GM21576 (cell line): ENCODE measurements at regions not wholly inside any gene's neighbourhood (a gene's known extent, or its start where the extent isn't known, plus 50 kb on each side); places are given as distances from the start of the nearest gene placed in this dataset.

ENCODE experiments used
- ATAC-seq: cut with Tn5 transposase; IDR thresholded peaks from one replicate; pipeline ENCODE4 v1.9.1; 2021; ENCODE audit warnings: mild to moderate bottlenecking, moderate library complexity; ENCODE audit not compliant: unreplicated experiment

DNA sequence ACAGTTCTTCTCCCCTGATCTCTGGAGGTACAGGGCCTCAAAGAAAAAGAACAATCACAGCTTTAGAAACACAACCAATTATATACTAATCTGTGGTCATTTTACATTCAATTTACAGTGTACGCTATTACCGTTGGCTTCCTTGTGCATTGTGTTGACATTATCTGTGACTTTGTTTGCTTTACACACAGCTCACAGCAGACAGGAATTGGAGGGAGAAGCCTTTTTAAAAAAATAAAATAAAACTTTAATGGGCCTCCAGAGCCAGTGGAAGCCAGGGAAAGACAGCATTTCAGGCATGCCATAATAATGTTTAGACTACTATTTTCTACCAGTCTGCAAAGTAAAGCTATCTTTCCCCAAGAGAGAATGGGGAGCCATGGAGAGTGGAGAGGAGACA lies 179.0 kb upstream of the ADO start:
- no peak for ATAC-seq

DNA sequence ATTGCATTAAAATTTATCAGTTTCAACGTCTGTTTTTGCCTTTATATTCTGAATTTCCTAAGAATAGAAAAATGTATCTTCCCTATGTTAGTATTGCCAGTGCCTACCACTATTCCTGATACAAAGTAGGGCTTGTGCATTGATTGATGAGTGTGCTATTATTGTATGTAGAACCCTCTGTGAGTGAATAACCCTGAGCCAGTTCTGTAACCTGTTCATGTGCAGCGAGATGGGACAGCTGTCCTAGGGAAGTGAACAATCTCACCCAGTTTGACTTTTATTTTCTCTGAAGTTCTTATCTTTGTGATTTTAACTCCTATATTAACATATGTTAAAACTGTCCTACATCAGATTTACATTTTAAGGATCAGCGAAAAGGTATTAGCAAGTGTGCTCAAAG lies 178.4 kb upstream of the ADO start:
- ATAC-seq: no peak

DNA sequence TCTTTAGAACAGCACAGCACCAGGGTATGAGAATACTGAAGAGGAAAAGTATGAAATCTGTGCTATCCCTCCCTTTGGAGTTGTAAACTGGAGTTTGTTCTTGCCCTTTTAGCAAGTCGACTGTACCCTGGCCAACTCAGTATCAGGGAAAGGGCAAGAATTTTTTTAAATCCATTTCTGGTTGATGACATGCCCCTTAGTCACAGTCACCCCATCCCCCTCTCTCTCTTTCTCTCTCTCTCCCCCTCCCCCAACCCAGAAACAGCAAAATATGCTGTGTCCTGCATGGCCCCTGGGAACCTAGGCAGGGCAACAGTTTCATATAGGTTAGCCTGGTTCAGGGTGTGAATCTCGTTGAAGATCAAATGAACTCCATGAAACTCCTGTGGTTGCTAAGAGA lies 177.7 kb upstream of the ADO start:
- no peak for ATAC-seq

DNA sequence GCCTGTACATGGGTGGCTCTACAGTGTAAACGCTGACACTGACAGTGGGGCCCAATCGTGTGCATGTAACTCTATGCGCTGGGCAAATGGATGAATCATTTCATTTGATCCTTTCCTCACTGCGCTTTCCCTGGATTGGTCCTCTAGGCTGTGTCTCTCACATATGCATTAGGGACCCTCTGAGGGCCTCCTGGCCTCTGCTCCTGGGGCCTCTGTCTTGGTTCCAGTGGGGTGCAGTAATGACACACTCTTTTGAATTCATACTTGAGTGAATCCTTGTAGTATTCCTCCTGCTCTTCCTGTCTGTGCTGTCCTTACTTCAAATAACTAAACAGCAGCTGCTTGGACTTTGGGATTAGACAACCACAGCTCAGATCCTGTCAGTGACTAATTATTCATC lies 176.5 kb upstream of the ADO start:
- ATAC-seq: no peak

DNA sequence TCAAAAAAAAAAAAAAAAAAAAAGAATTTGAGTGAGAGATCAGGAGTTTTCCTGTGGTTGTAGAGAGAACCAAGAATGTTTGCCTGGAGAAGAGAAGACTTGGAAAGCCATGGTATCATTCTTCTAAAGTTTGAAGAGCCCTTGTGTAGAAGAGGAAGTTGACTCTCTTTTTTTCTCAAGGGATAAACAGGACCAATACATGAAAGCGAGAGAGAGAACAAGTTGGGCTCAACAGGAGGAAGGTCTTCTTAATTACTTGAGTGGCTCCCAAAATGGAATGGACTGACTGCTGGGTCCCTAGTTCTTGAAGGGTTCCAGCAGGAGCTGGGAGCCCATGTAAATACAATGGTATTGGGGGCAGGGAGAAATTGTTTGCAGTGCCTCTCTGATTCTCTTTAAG lies 173.3 kb upstream of the ADO start:
- ATAC-seq: no peak

DNA sequence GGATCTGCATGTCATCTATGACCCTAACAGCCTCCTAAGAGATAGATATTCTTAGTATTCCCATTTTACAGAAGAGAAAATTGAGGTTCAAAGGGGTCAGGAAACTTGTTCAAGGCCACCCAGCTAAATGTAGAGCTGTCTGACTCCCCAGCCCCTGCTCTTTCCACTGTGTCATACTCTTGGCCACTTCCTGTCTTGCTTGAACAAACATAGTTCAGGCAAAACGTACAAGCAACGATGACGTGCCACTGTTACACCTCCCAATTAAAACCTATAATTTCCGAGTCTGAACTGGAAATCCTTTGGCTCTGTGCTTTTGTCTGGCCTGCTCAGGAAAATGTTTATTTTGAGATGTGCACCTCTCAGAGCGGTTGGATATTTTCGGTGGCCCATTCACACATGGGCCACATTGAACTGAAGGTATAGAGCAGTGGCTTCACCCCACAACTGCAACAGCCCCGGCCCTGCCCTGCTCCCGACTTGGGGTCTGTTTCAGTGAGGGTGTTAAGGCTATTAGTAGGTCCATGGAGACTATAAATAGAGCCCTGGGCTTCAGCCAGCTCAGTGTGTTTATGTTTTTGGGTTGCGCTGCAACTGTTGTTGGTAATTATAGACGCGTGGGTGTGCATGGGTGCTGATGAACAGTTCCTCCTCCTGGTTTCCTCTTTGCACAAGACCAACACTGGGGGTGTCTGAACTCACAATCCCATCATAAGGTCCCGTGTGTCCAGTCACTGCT lies 172.3 kb upstream of the ADO start:
- ATAC-seq: peak; percentile 80

DNA sequence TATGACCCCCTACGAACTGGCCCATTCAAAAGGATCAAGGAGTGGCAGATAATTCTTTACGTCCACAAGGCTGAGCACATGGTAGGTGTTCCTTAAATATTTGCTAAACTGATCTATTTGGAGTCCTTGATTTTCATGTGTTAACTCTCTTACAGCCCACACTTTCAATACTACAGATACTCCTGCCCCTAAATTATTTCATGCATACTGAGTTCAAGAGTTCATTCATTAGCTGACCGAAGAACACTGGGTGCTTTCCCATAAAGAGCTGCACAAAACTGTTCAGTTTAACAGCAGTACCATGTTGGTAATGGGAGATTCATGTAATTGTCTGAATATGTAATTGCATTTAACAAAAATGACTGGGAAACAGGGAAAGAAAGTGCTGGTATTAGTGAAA lies 170.5 kb upstream of the ADO start:
- ATAC-seq: no peak

DNA sequence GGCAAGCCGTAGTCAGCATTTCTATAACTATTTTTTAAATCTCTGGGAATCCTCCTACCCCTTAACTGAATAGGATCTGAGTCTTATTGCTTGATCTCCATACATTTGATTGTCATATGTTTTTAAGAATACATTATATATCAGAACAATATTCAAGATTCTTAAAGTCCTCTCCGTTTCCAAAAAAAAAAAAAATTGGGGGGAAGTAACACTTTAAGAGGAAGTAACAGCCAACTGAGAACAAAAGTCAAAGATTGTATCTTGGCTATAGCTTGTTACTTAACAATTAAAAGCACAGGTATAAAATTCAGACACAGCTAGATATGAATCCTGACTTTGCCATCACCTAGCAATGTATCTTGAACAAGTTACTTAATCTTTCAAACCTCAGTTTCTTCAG lies 169.9 kb upstream of the ADO start:
- ATAC-seq: no peak

DNA sequence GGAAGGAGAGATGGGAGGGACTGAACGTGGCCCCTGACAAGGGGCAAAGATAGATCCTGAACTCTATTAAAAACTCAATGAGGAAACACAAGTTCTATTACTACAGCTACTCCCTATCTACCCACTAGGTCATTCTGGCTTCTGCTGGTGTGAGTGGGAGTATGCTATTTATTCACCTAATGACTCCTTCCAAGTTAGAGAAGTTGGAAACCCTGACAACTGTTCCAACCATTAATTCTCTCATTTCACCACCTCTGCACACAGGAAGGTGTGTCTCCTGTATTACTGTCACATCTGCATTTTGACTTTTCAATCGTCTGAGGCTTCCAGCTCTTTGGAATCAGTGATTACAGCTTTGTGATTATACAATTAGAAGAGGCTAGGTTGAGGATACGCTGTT lies 169.4 kb upstream of the ADO start:
- no peak for ATAC-seq

DNA sequence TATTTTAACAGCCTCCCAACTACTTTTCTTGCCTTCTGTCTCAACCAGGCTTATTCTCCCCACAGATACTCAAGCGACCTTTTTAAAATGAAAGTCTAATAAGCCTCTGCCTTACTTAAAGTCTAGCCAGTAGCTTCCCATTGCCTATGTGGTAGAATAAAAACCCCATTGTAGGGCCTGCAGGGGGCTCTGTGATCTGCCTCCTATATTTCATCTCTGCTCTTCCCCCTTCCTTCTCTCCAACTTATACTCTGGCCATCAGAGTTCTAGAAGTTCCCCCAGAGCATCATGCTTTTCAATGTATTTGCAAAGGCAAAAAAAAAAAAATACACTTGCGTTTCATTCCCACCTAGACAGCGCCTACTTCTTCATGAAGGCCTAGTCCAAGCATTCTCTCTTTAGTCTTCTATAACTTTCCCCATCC lies 167.7 kb upstream of the ADO start:
- no peak for ATAC-seq

DNA sequence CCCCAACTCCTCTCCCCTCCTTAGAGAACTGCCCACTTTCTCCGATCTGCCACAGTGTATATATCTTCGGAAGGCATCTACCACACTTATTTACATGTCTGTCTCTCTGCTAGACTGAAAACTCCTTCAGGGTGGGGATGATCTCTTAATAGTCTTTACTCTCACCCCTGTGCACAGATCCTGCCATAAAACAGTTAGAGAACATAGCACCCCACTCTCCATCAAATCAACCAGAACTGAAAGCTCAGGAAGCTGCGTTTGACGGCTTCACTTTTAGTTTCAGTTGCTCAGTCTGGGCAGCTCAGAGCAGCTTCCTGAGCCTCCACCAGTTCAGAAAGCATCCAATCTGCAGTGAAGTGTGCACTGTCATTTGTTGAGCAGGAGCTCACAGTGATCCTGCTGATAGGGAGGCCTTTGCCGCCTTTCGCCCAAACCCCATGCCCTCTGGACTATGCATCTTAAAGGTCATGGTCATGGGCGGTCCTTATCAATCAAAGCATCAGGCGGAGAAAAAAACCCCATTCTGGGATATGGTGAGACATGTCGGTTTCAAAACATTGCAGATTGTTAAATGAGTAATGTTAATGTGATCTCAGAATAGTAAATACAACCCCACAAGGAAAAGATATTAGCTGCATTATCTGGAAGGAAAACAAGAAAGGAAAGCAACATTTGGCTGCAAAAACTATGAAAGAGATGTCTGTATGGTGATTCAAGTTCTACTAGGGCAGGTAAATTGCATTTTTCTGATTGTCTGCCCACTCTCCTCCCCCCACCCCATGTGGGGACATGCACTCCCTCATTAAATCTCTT lies 167.1 kb upstream of the ADO start:
- ATAC-seq: peak; percentile 56

DNA sequence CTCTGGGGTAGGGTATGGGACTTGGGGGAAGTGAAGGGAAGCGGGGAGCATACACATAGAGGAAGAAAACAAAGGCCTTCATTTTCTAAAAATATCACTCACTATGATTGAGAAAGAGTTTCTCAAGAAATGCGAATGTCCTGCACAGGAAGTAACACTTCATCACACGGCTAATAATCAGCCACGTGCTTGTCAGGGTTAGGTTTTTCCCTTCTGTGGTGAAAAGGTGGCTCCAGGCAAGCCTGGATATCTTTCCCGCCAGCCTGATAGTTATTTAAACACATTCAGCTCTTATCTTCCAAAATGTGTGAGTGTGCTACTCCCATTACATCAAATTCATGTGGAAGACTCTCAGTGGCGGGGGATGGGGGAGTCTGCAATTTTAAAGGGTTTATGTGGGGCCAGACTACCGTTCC lies 166.4 kb upstream of the ADO start:
- peak; percentile 55 for ATAC-seq

DNA sequence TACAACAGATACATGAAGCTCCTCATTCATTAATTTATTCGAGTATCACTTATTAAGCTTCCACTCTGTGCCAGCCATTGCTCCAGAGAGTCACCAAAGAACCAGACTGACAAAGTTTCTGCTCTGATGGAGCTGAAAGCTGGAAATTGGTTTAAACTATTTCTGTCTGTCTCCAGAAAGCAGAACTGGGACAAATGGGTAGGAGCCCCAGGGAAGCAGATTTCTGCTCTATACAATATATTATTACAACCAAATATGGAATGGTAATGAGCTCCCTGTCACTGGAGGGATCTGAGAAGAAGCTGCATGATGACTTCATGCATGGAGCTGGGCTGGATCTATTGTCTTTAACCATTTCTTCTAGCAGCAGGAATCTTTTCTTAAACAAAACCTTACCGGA lies 165.4 kb upstream of the ADO start:
- ATAC-seq: no peak

DNA sequence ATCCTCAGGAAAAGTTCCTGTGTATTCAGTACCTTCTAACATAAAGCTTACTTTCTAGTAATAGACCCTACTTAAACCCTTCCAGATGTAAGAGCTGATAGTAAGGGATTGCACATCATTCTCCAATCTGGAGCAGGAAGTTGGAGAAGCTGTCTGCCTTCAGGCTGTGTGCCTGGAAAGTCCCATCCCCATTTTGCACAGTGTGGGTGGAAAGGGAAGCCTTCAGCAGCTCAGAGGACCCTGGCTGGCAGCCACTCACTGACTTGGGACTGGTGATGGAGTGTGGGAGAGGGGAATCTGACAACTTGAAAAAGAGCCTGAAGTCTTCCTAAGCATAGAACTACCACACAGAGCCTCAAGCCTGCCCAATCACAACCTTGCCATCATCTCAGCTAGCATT lies 164.1 kb upstream of the ADO start:
- ATAC-seq: no peak

DNA sequence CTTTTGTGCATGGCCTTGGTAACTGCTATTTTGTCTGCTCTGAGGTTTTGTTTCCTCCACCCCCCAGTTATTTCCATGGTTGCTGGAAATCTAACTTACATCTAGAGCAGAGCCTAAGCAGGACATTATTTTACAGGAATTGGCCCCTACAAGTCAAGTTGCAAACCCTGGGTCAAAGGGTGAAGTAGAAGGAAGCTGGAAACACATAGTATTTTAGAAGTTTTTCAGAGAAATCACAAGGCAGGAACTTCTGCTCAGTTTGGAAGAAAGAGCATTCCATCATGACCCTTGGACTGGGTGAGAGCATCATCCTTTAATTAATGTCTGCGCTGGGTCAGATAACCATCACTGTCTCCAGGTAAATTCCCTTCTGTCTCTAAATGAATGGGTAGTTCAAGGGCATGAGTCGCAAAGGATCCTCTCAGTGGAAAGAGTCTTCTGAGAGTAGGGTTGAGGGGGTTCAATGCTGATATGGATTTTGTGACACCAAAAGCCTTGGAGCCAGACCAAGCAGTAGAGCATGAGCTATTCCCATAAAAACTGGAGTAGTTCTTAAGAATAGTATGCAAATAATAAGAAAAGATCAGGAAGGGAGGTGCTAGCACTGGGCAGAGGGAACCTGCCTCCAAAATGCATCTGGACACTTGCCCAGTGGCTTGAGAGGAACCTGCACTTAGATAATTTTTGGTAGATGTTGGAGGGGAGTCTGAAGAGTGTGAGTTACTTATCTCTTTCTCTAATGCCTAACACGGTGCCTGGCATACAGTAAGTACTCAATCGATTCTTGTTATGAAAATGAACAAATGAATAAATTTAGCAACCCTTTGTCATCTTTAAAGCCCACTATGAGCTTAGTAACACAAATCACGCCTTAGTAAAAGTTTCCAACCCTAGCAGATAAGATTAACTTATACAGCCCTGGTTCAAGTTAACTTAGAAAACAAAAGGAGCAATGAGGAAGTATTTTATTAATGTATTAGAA lies 160.6 kb upstream of the ADO start:
- ATAC-seq: no peak

DNA sequence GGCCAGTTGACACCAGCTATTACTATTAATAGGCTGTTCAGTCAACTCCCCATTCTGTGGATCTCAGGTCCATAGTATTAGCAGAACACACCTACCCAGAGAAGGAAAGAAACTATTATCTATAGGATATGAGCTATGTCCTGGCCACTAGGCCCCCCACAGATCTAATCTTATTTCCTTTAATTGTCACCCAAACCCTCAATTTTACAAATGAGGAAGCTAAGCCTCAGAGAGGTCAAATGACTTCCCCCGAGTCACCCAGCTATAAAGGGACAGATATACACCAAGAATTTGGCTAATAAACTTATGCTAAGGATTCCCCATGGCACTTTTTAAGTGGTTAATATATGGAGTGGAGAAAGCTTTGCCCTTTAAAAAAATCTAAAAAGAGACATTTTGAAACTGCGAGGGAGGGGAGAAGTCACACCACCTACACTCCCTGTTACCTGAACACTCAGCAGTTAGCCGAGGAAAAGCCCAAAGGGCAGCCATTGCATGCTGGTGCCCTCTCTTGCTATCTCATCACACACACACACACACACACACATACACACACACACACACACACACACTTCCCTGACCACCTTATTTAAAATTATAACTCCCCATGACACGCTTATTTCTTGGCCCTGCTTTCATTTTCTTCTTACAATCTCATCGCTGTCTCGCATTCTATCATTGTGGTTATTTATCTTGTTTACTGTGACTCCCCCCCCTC lies 157.0 kb upstream of the ADO start:
- ATAC-seq: no peak

DNA sequence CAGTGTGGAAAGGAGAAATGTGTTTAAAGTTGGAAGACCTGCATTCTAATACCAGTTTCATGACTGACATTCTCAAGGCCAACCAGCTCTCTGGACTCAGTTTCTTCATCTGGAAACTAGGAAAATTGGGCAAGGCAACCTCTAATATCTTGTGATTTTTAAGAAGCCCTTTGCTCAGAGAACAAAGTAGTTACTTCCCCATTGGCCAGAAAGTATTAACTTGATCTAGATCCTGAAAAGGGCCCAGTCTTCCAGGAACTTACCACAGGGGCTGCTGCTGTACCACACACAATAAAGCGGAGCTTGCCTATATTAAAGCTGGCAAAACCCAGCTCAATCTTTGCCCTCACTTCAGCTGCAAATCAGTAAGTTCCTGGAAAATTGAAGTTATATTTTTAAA lies 155.6 kb upstream of the ADO start:
- ATAC-seq: no peak

DNA sequence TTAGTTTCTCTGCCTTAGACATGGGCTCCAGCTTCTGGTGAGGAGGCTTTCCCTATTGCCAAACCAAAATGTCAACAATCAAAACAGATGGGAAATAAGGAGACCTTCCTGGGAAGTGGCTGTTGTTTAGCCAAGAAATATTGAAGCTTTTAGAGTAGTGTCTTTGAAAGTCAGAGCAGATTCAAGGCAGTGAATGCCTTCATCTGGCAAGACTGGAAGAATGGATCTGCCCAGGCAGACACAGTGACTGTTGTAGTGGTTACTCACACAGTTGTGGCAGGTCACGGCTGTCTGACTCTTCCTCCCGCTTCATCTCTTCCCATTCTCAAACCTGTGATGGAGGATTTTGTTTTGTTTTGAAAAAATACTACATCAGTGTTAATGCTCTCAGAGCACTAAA lies 154.1 kb upstream of the ADO start:
- ATAC-seq: no peak

DNA sequence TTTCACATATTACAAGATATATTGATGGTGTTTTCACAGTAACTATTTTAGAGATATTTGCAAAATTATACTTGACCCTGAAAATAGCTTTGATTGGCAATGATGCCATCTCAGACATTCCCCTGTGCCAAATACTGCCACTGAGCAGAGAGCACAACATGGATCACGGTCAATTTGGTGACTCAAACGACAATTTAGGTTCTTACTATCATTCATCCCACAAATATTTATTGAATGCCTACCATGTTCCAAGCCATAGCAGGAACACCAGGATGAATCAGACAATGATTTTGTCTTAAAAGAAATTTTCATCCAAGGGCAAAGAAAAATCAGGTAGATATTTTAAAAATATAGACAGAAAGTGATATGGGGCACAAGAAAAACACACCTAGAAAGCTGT lies 153.2 kb upstream of the ADO start:
- no peak for ATAC-seq

DNA sequence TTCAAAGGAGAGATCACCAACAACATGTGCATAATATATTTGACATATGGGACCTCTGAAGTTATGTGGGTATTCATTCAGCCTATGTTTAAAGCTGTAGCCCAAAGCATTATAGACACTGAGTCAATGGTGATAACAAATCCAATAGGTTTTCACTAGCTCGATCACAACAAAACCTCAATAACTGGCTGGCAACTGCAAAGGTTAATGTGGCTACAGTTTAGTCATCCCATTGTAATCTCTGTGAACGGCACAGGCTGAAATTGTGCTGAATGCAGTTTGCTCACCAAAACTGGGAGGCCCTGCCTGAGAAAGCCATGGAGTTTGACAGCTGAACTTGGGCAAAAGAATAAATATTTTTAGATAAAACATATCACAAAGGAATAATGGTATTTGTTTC lies 152.4 kb upstream of the ADO start:
- no peak for ATAC-seq

DNA sequence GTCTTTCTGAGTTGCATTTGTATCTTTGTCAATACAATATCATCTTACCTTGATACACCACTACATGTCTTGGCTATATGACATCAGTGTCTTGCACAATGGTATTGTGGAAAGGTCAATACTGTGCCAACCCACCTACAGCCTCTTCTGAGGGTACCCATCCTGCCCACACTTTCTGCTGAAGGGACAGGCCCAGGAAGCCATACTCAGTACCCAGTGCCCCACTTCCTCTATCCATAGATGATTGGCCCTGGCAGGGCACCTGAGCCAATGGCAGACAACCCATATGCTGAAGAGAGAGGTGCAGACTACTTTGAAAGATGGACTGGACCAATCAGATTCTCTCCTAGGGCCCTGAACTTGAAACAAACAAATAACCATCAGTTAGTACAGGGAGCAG lies 152.0 kb upstream of the ADO start:
- ATAC-seq: no peak
